ENCODE measurements at regions not wholly inside any gene's neighbourhood (a gene's known extent, or its start where the extent isn't known, plus 50 kb on each side); places are given as distances from the start of the nearest gene placed in this dataset.

DNA sequence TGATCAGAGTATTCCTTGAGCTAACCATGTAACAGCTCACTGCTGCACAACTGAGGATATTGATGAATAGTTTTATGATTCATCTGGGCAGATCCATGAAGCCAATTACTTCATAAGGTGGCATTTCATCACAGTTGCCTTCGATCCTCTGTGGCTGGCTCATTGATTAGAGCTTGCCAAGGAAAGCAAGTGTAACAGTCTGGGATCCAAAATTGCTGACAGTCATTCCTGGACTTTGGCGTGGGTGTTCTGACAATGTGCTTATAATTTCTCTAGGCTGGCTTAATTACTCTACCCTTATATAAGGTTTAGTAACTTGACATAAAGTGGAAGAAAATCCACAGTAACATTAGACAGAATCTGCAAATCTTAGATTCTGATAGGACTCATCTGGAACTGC, 551.3 kb upstream of the CDH4 start:
- no peak overlapping the region for H2BK120ac ChIP-seq (replicated peaks; ENCODE audit: low read depth, low read length)
- H3K23me2 ChIP-seq (ENCODE audit: low read depth, low read length): no peaks in the 10 kb centered on the region
- H3K18ac ChIP-seq (ENCODE audit: extremely low read depth, low read length): no peak overlapping the region
- no peak overlapping the region for H2BK15ac ChIP-seq (ENCODE audit: low read length)
- no peak overlapping the region for H3K27ac ChIP-seq (ENCODE audit: low read depth, low read length)
- TF ChIP-seq SP2 (IDR thresholded peaks at IDR 0.05; ENCODE audit: low read length) (no peak), BRCA1 (IDR thresholded peaks at IDR 0.05; ENCODE audit: low read depth, low read length) (no peak), JUN (IDR thresholded peaks at IDR 0.05; ENCODE audit: low read depth, low read length) (no peak), SIN3A (conservative IDR thresholded peaks at IDR 0.05 in 1 of 2, IDR thresholded peaks at IDR 0.05 in 1 of 2; ENCODE audit: low read depth in 1 of 2, low read length in 2 of 2) (no peak), KDM5A (IDR thresholded peaks at IDR 0.05; ENCODE audit: low read length) (no peak), POLR2A (IDR thresholded peaks at IDR 0.05; ENCODE audit: control extremely low read depth in 1 of 2, low read depth in 2 of 2, low read length in 2 of 2) (no peak)
- TF ChIP-seq, protein P1, sequence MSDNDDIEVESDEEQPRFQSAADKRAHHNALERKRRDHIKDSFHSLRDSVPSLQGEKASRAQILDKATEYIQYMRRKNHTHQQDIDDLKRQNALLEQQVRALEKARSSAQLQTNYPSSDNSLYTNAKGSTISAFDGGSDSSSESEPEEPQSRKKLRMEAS (IDR thresholded peaks at IDR 0.05): no peak
- TF ChIP-seq, protein P2, sequence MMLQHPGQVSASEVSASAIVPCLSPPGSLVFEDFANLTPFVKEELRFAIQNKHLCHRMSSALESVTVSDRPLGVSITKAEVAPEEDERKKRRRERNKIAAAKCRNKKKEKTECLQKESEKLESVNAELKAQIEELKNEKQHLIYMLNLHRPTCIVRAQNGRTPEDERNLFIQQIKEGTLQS (IDR thresholded peaks at IDR 0.05; ENCODE audit: insufficient read depth, low read depth, low read length): no peak
- H4K8ac ChIP-seq (ENCODE audit: extremely low read depth, insufficient read depth, low read length): no peak overlapping the region
- H3K4ac ChIP-seq (replicated peaks; ENCODE audit: insufficient read length, low read depth, low read length): no peak overlapping the region
- H2AK5ac ChIP-seq (ENCODE audit: low read depth, low read length): no peak overlapping the region
- no peak overlapping the region for H4K91ac ChIP-seq (replicated peaks; ENCODE audit: insufficient read length, low read length)
- CTCF ChIA-PET (ENCODE audit: partially characterized antibody): interaction anchor here (1.0 to 1.3 kb wide), 3 partner anchors 10 to 18 kb away, joined by 3 to 7 read pairs (median 3); no protein-coding TSS in a partner anchor
- H3K56ac ChIP-seq (replicated peaks; ENCODE audit: insufficient read length, low read depth, low read length): no peak overlapping the region
- no peak overlapping the region for H3K14ac ChIP-seq (ENCODE audit: insufficient read length)
- no peaks in the 10 kb centered on the region for H3K9me3 ChIP-seq (ENCODE audit: insufficient read depth in 2 of 2, low read depth in 1 of 2, low read length in 1 of 2)
- H3K79me2 ChIP-seq (ENCODE audit: control insufficient read depth in 1 of 2, insufficient read depth in 2 of 2, low read length in 2 of 2): no peaks in the 10 kb centered on the region
- H2BK20ac ChIP-seq (ENCODE audit: low read length): no peak overlapping the region
- H3K23ac ChIP-seq (ENCODE audit: insufficient read length): no peak overlapping the region
- DNase-seq (ENCODE audit: low read depth in 1 of 2, low spot score in 2 of 2) (no peak), FAIRE-seq (no peak)
- no peak overlapping the region for H2BK5ac ChIP-seq (ENCODE audit: low read depth, low read length)
- no peak overlapping the region for H3K9ac ChIP-seq (replicated peaks in 1 of 4; ENCODE audit: extremely low read depth in 1 of 4, low read depth in 3 of 4, low read length in 3 of 4)
- 81% methylated on average over 2 of the region's 2 CpGs; no CpG with 5 or more reads in 1 of the 2 experiments for WGBS, 2 experiments (ENCODE audit: extremely low coverage in 1 of 2, insufficient coverage in 1 of 2, insufficient read length in 1 of 2, insufficient replicate concordance in 2 of 2, low coverage in 1 of 2, low lambda C conversion rate in 2 of 2, missing lambda C conversion rate in 1 of 2)
- no peaks in the 10 kb centered on the region for H3K4me1 ChIP-seq (replicated peaks in 1 of 4; ENCODE audit: control insufficient read depth in 3 of 4, insufficient read depth in 4 of 4, low read length in 3 of 4)
- H3K4me3 ChIP-seq (ENCODE audit: extremely low read depth in 1 of 4, insufficient read depth in 2 of 4, low read depth in 3 of 4, low read length in 4 of 4): no peak overlapping the region
- no peak overlapping the region for H2AFZ ChIP-seq (ENCODE audit: low read length)
- H3K79me1 ChIP-seq (ENCODE audit: low read depth, low read length): no peaks in the 10 kb centered on the region
- no peaks in the 10 kb centered on the region for H3K27me3 ChIP-seq (replicated peaks in 1 of 4; ENCODE audit: control insufficient read depth in 3 of 4, extremely low read depth in 1 of 4, insufficient read depth in 3 of 4, low read length in 3 of 4)
- no peak overlapping the region for H2BK12ac ChIP-seq (ENCODE audit: low read depth, low read length)
- no peak overlapping the region for H3K4me2 ChIP-seq (ENCODE audit: insufficient read depth in 1 of 2, low read depth in 2 of 2, low read length in 2 of 2)
- H3K36me3 ChIP-seq (ENCODE audit: control insufficient read depth in 2 of 4, insufficient read depth in 4 of 4, low read length in 3 of 4): no peaks in the 10 kb centered on the region
- POLR2A ChIA-PET (ENCODE audit: partially characterized antibody): no interaction called here
- H4K20me1 ChIP-seq (replicated peaks in 1 of 2; ENCODE audit: control insufficient read depth in 1 of 2, insufficient read depth in 2 of 2, low read length in 2 of 2): no peaks in the 10 kb centered on the region
- no peak overlapping the region for H4K5ac ChIP-seq (ENCODE audit: insufficient read length, low read depth, low read length)

All from H1 (cell line).